GM23338 (cell line): ENCODE measurements at regions not wholly inside any gene's neighbourhood (a gene's known extent, or its start where the extent isn't known, plus 50 kb on each side); places are given as distances from the start of the nearest gene placed in this dataset.

Source experiments
- ATAC-seq: fragments of 200-7000 bp; cut with Tn5 transposase; 3 replicates; pipeline ENCODE4 v1.9.1; 2020
- DNase-seq: peaks from one replicate; pipeline ENCODE4 v3.0.0-alpha.2; 2015; ENCODE audit warnings: low spot score
- H2AFZ ChIP-seq: fragments of 200-600 bp; sonication (generic); 2 replicates; pipeline ENCODE4 v1.8.0; 2016; ENCODE audit warnings: antibody characterized with exemption, mild to moderate bottlenecking, moderate library complexity
- H3F3A ChIP-seq: fragments of 200-600 bp; sonication (generic); replicated peaks from 2 replicates; pipeline ENCODE4 v1.8.0; 2017; ENCODE audit warnings: antibody characterized with exemption, mixed run types, low read depth
- H3K27ac ChIP-seq: fragments of 200-600 bp; sonication (generic); 2 replicates; pipeline ENCODE4 v1.6.1; 2016; ENCODE audit warnings: low read depth
- H3K27me3 ChIP-seq: fragments of 200-600 bp; sonication (generic); 2 replicates; pipeline ENCODE4 v1.8.0; 2016; ENCODE audit warnings: mild to moderate bottlenecking, mixed run types, moderate library complexity; ENCODE audit not compliant: insufficient read depth
- H3K36me3 ChIP-seq: fragments of 200-600 bp; sonication (generic); 2 replicates; pipeline ENCODE4 v1.8.0; 2016; ENCODE audit warnings: mild to moderate bottlenecking; ENCODE audit not compliant: insufficient read depth
- H3K4me1 ChIP-seq: fragments of 200-600 bp; sonication (generic); 2 replicates; pipeline ENCODE4 v1.8.0; 2016; ENCODE audit warnings: mild to moderate bottlenecking, moderate library complexity; ENCODE audit not compliant: insufficient read depth
- H3K4me2 ChIP-seq: fragments of 200-600 bp; sonication (generic); 2 replicates; pipeline ENCODE4 v1.7.1; 2017; ENCODE audit warnings: mixed run types
- H3K4me3 ChIP-seq: fragments of 200-600 bp; sonication (generic); 2 replicates; pipeline ENCODE4 v1.6.1; 2016; ENCODE audit warnings: mixed run types
- H3K79me2 ChIP-seq: fragments of 200-600 bp; sonication (generic); replicated peaks from 2 replicates; pipeline ENCODE4 v1.8.0; 2017; ENCODE audit warnings: mild to moderate bottlenecking; ENCODE audit not compliant: insufficient read depth
- H3K9me2 ChIP-seq: fragments of 200-600 bp; sonication (generic); 2 replicates; pipeline ENCODE4 v1.8.0; 2017; ENCODE audit not compliant: insufficient read depth
- H4K20me1 ChIP-seq: fragments of 200-600 bp; sonication (generic); replicated peaks from 2 replicates; pipeline ENCODE4 v1.8.0; 2017; ENCODE audit warnings: mild to moderate bottlenecking; ENCODE audit not compliant: insufficient read depth
- H3K27ac Mint-ChIP-seq: 2 replicates; pipeline ENCODE4 v1.8.0; 2020; ENCODE audit warnings: inconsistent platforms, mild to moderate bottlenecking, moderate library complexity, mixed read lengths
- H3K27me3 Mint-ChIP-seq: 3 replicates; pipeline ENCODE4 v1.8.0; 2022; ENCODE audit warnings: low read depth, mild to moderate bottlenecking, moderate library complexity, mixed read lengths, inconsistent platforms; ENCODE audit not compliant: insufficient read depth, poor library complexity
- H3K36me3 Mint-ChIP-seq: 3 replicates; pipeline ENCODE4 v1.8.0; 2021; ENCODE audit warnings: low read depth, mild to moderate bottlenecking, inconsistent platforms, moderate library complexity, mixed read lengths
- H3K4me1 Mint-ChIP-seq: 3 replicates; pipeline ENCODE4 v1.8.0; 2020; ENCODE audit warnings: mild to moderate bottlenecking, inconsistent platforms, mixed read lengths
- H3K4me3 Mint-ChIP-seq: 3 replicates; pipeline ENCODE4 v1.8.0; 2021; ENCODE audit warnings: moderate library complexity, mild to moderate bottlenecking, inconsistent platforms, mixed read lengths
- H3K9me3 Mint-ChIP-seq: 3 replicates; pipeline ENCODE4 v1.8.0; 2020; ENCODE audit warnings: moderate library complexity, mild to moderate bottlenecking, inconsistent platforms, mixed read lengths
- CREB1 ChIP-seq: fragments of 250-450 bp; sonication (Bioruptor Pico); IDR thresholded peaks from 2 replicates; pipeline ENCODE4 v1.5.0; 2020; ENCODE audit warnings: low read depth, mild to moderate bottlenecking, moderate library complexity
- JUNB ChIP-seq: IDR thresholded peaks from one replicate; pipeline ENCODE4 v1.6.1; 2016; ENCODE audit warnings: antibody characterized with exemption; ENCODE audit not compliant: unreplicated experiment
- NANOG ChIP-seq: IDR thresholded peaks from 2 replicates; pipeline ENCODE4 v1.6.1; 2016; ENCODE audit warnings: antibody characterized with exemption, borderline replicate concordance
- POLR2AphosphoS5 ChIP-seq: IDR thresholded peaks from 2 replicates; pipeline ENCODE4 v1.6.1; 2016; ENCODE audit warnings: antibody characterized with exemption, low read depth
- STAT1 ChIP-seq: IDR thresholded peaks from one replicate; pipeline ENCODE4 v1.6.1; 2016; ENCODE audit warnings: antibody characterized with exemption; ENCODE audit not compliant: unreplicated experiment
- ZNF331 ChIP-seq: fragments of 250-450 bp; sonication (Bioruptor Pico); IDR thresholded peaks from 2 replicates; pipeline ENCODE4 v1.5.0; 2020; ENCODE audit warnings: low read depth, mild to moderate bottlenecking, moderate library complexity
- TF ChIP-seq, protein P1 (sequence below), 2 experiments: fragments of 200-600 bp in 1 of 2; sonication (generic) in 1 of 2; conservative IDR thresholded peaks; 2 replicates each; pipeline versions ENCODE4 v1.5.1 to v1.6.1; 2016 to 2017; ENCODE audit warnings: antibody characterized with exemption in 2 of 2, low read depth in 2 of 2, mild to moderate bottlenecking in 2 of 2, moderate library complexity in 1 of 2

- Histone ChIP-seq H3F3A (no peaks in the 10 kb centered on the region), H3K79me2 (no peaks in the 10 kb centered on the region), H3K27ac (no peak overlapping the region), H3K4me3 (no peak overlapping the region), H4K20me1 (no peaks in the 10 kb centered on the region), H3K4me1 (no peaks in the 10 kb centered on the region), H3K36me3 (no peaks in the 10 kb centered on the region), H3K4me2 (no peak overlapping the region), H3K9me2 (no peaks in the 10 kb centered on the region; the same call in 1 of the 2 replicates), H2AFZ (no peak overlapping the region), H3K27me3 (no peaks in the 10 kb centered on the region)
- no peak overlapping the region for H3K4me3 Mint-ChIP-seq
- H3K4me1 Mint-ChIP-seq, result no peaks in the 10 kb centered on the region
- H3K9me3 Mint-ChIP-seq, result no peaks in the 10 kb centered on the region; the same call in 2 of the 3 replicates
- TF ChIP-seq NANOG, result no peak
- H3K27me3 Mint-ChIP-seq, result no peaks in the 10 kb centered on the region
- DNase-seq, result no peak
- no peak for ATAC-seq
- no peak overlapping the region for H3K27ac Mint-ChIP-seq
- no peaks in the 10 kb centered on the region for H3K36me3 Mint-ChIP-seq
Observed at GRCh38 chr13:47087241-47087640, 190.4 kb upstream of the HTR2A start.

DNA sequence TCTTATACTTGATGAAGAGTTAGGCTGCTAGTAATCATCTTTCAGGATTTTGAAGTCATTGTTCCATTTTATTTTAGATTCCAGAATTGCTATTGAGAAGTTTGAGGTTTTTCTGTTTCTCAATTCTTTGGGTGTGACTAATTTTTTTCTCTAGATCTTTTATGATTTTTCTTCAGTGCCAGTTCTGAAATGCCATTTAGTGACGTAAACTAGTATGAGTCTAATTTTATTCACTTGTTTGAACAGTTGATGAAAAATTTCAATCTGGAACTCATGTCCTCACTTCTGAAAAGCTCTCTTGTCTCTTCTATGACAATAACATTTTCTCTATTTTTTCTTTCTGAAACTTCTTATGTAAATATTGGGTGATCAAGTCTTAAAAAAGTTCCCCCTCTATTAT lies 188.5 kb upstream of the HTR2A start:
- H3K4me1 Mint-ChIP-seq, result no peaks in the 10 kb centered on the region
- no peak overlapping the region for H3K27ac Mint-ChIP-seq
- Histone ChIP-seq H4K20me1 (no peaks in the 10 kb centered on the region), H3K4me2 (no peak overlapping the region), H3K9me2 (peaks cover 2% of the 10 kb centered on the region; the same call in 1 of the 2 replicates), H3K27ac (no peak overlapping the region), H3F3A (no peaks in the 10 kb centered on the region), H2AFZ (no peak overlapping the region), H3K79me2 (no peaks in the 10 kb centered on the region), H3K36me3 (no peaks in the 10 kb centered on the region), H3K4me1 (no peaks in the 10 kb centered on the region), H3K4me3 (no peak overlapping the region), H3K27me3 (no peaks in the 10 kb centered on the region)
- no peaks in the 10 kb centered on the region for H3K36me3 Mint-ChIP-seq
- ATAC-seq, result no peak
- DNase-seq, result no peak
- H3K4me3 Mint-ChIP-seq, result no peak overlapping the region
- TF ChIP-seq CREB1 (CRISPR knock-in tag) (no peak), NANOG (no peak), STAT1 (no peak), POLR2AphosphoS5 (no peak), JUNB (no peak), ZNF331 (CRISPR knock-in tag) (no peak)
- TF ChIP-seq, protein P1, sequence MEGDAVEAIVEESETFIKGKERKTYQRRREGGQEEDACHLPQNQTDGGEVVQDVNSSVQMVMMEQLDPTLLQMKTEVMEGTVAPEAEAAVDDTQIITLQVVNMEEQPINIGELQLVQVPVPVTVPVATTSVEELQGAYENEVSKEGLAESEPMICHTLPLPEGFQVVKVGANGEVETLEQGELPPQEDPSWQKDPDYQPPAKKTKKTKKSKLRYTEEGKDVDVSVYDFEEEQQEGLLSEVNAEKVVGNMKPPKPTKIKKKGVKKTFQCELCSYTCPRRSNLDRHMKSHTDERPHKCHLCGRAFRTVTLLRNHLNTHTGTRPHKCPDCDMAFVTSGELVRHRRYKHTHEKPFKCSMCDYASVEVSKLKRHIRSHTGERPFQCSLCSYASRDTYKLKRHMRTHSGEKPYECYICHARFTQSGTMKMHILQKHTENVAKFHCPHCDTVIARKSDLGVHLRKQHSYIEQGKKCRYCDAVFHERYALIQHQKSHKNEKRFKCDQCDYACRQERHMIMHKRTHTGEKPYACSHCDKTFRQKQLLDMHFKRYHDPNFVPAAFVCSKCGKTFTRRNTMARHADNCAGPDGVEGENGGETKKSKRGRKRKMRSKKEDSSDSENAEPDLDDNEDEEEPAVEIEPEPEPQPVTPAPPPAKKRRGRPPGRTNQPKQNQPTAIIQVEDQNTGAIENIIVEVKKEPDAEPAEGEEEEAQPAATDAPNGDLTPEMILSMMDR (conservative IDR thresholded peaks at IDR 0.05; ENCODE audit: low read depth in 2 of 2), result no peak
- no peaks in the 10 kb centered on the region for H3K27me3 Mint-ChIP-seq
- H3K9me3 Mint-ChIP-seq, result no peaks in the 10 kb centered on the region; the same call in 2 of the 3 replicates

DNA sequence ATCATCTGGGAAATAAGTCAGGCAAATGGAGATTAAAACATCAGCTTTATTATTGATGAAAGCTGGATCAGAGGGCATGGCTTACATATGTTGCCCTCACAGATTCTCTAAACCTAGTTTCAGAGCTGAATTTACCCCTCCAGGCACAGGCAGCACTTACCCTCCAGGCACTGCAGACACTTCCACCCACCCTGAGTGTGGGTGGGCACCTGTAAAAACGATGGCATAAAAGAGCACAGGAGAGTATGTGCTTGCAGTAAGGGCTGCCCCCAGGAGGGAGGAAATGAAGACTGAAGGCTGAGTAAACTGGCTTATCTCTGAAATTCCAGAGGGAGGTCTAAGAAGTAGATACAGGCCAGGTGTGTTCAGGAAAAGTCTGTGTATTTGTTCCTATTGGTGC lies 185.0 kb upstream of the HTR2A start:
- Histone ChIP-seq H3K36me3 (no peaks in the 10 kb centered on the region), H3K4me1 (no peaks in the 10 kb centered on the region), H3K27ac (no peak overlapping the region), H3F3A (no peaks in the 10 kb centered on the region), H3K4me3 (no peak overlapping the region), H3K4me2 (no peak overlapping the region), H3K27me3 (no peaks in the 10 kb centered on the region), H3K79me2 (no peaks in the 10 kb centered on the region), H2AFZ (no peak overlapping the region), H3K9me2 (peaks cover 2% of the 10 kb centered on the region; the same call in 1 of the 2 replicates), H4K20me1 (no peaks in the 10 kb centered on the region)
- no peak for TF ChIP-seq JUNB
- no peak for TF ChIP-seq NANOG
- no peak for DNase-seq
- no peaks in the 10 kb centered on the region for H3K27me3 Mint-ChIP-seq
- H3K9me3 Mint-ChIP-seq, result no peaks in the 10 kb centered on the region; the same call in 2 of the 3 replicates
- no peaks in the 10 kb centered on the region for H3K36me3 Mint-ChIP-seq
- H3K27ac Mint-ChIP-seq, result no peak overlapping the region
- H3K4me3 Mint-ChIP-seq, result no peak overlapping the region
- H3K4me1 Mint-ChIP-seq, result no peaks in the 10 kb centered on the region
- ATAC-seq, result no peak
